T-cell (primary cell): ENCODE measurements at regions not wholly inside any gene's neighbourhood (a gene's known extent, or its start where the extent isn't known, plus 50 kb on each side); places are given as distances from the start of the nearest gene placed in this dataset.

Experiments
- ATAC-seq, 4 experiments: fragments of 200-7000 bp in 3 of 4; fragments of 150-1000 bp in 1 of 4; cut with Tn5 transposase; replicated peaks in 1 of 4; 1 replicate in 3 of 4; 2 replicates in 1 of 4; pipeline ENCODE4 v1.10.0; 2021; ENCODE audit warnings: moderate library complexity in 3 of 4, mild to moderate bottlenecking in 2 of 4, moderate number of reproducible peaks in 1 of 4
- CTCF ChIA-PET, 2 donors: fragments of 300-600 bp; sonication (Branson Sonifier 250); formaldehyde crosslinking; loops; one replicate each; lab custom pipeline; 2022; ENCODE audit warnings: antibody characterized with exemption in 2 of 2; lab: Charles Lee
- POLR2A ChIA-PET, 2 donors: fragments of 300-600 bp; sonication (Branson Sonifier 250); formaldehyde crosslinking; loops; one replicate each; lab custom pipeline; 2022; ENCODE audit warnings: antibody characterized with exemption in 2 of 2; lab: Charles Lee
- DNase-seq, 35 experiments: peaks; one replicate each; pipeline versions ENCODE4 v3.0.0 to v3.0.0-alpha.2; 2013 to 2023
- H3K27ac ChIP-seq: one replicate; pipeline ENCODE4 v1.5.1; 2013; ENCODE audit warnings: low read length
- H3K27me3 ChIP-seq, 2 experiments: replicated peaks in 1 of 2; 1 replicate in 1 of 2; 2 replicates in 1 of 2; pipeline versions ENCODE4 v1.6.1 to v1.7.0; 2013; ENCODE audit warnings: low read length in 1 of 2, mixed read lengths in 1 of 2; ENCODE audit not compliant: control insufficient read depth in 2 of 2, insufficient read depth in 2 of 2; ENCODE audit errors: extremely low read depth in 1 of 2
- H3K36me3 ChIP-seq, 2 donors: 1 replicate in 1 of 2; 2 replicates in 1 of 2; pipeline versions ENCODE4 v1.6.1 to v1.7.0; 2013; ENCODE audit warnings: low read length in 1 of 2; ENCODE audit not compliant: control insufficient read depth in 2 of 2, insufficient read depth in 1 of 2; ENCODE audit errors: extremely low read depth in 1 of 2
- H3K4me1 ChIP-seq, 2 experiments: 1 replicate in 1 of 2; 2 replicates in 1 of 2; pipeline versions ENCODE4 v1.6.1 to v1.7.0; 2013; ENCODE audit warnings: low read length in 2 of 2, mixed read lengths in 1 of 2; ENCODE audit not compliant: insufficient read depth in 2 of 2, control insufficient read depth in 1 of 2; ENCODE audit errors: extremely low read depth in 1 of 2
- H3K4me3 ChIP-seq, 2 donors: 1 replicate in 1 of 2; 2 replicates in 1 of 2; pipeline versions ENCODE4 v1.5.1 to v1.7.0; 2013; ENCODE audit warnings: mild to moderate bottlenecking in 2 of 2, low read length in 1 of 2, moderate library complexity in 1 of 2; ENCODE audit not compliant: control insufficient read depth in 1 of 2; ENCODE audit errors: extremely low read depth in 1 of 2
- H3K9me3 ChIP-seq: 2 replicates; pipeline ENCODE4 v1.7.0; 2013
- H3K27ac Mint-ChIP-seq, 2 donors: one replicate each; pipeline ENCODE4 v1.8.0; 2020 to 2021; ENCODE audit warnings: mild to moderate bottlenecking in 2 of 2, mixed read lengths in 2 of 2
- H3K27me3 Mint-ChIP-seq, 2 donors: one replicate each; pipeline ENCODE4 v1.8.0; 2021 to 2022; ENCODE audit warnings: mixed read lengths in 2 of 2
- H3K36me3 Mint-ChIP-seq: one replicate; pipeline ENCODE4 v1.8.0; 2021; ENCODE audit warnings: mixed read lengths
- H3K4me1 Mint-ChIP-seq, 3 donors: one replicate each; pipeline ENCODE4 v1.8.0; 2020 to 2022; ENCODE audit warnings: mixed read lengths in 3 of 3, mild to moderate bottlenecking in 1 of 3
- H3K4me3 Mint-ChIP-seq, 3 donors: one replicate each; pipeline ENCODE4 v1.8.0; 2020 to 2022; ENCODE audit warnings: mild to moderate bottlenecking in 3 of 3, mixed read lengths in 3 of 3, moderate library complexity in 3 of 3
- H3K9me3 Mint-ChIP-seq, 3 donors: one replicate each; pipeline ENCODE4 v1.8.0; 2020 to 2022; ENCODE audit warnings: mixed read lengths in 3 of 3
- WGBS: methylation state at CpG from one replicate; pipeline ENCODE4 v1.1.5; 2013; ENCODE audit warnings: missing lambda C conversion rate; ENCODE audit not compliant: insufficient coverage; 5-methylcytosine and 5-hydroxymethylcytosine counted together

- H3K4me3 Mint-ChIP-seq, result no peak overlapping the region
- no peak overlapping the region for H3K4me3 ChIP-seq
- 91% methylated on average over 7 of the region's 9 CpGs for whole genome bisulfite sequencing
- no peak overlapping the region for H3K27ac Mint-ChIP-seq
- ChIA-PET POLR2A (no interaction called here), CTCF (interaction anchor here in 1 of 2 donors (0.6 kb wide), 1 partner anchor 36 kb away, joined by 3 read pairs; no protein-coding TSS in a partner anchor)
- ATAC-seq, result no peak
- H3K27me3 Mint-ChIP-seq, result peaks cover 0 to 4% of the 10 kb centered on the region in 2 donors
- H3K4me1 Mint-ChIP-seq, result no peaks in the 10 kb centered on the region
- no peak for DNase-seq
- no peaks in the 10 kb centered on the region for H3K4me1 ChIP-seq
- no peaks in the 10 kb centered on the region for H3K36me3 Mint-ChIP-seq
- peaks cover 0 to 8% (median 5%) of the 10 kb centered on the region in 3 donors for H3K9me3 Mint-ChIP-seq
- no peaks in the 10 kb centered on the region for H3K36me3 ChIP-seq
- no peaks in the 10 kb centered on the region for H3K27me3 ChIP-seq
- no peak overlapping the region for H3K27ac ChIP-seq
- no peaks in the 10 kb centered on the region for H3K9me3 ChIP-seq
These were observed 244.5 kb upstream of the EPHA4 start for GRCh38 chr2:221816566-221816965.

- no peak overlapping the region for H3K4me3 Mint-ChIP-seq
- Histone ChIP-seq H3K36me3 (no peaks in the 10 kb centered on the region), H3K4me3 (no peak overlapping the region), H3K27ac (no peak overlapping the region), H3K27me3 (no peaks in the 10 kb centered on the region), H3K9me3 (no peaks in the 10 kb centered on the region), H3K4me1 (no peaks in the 10 kb centered on the region)
- CTCF ChIA-PET, result no interaction called here
- H3K27ac Mint-ChIP-seq, result no peak overlapping the region
- no peak for ATAC-seq
- no peak for DNase-seq
- H3K27me3 Mint-ChIP-seq, result no peaks in the 10 kb centered on the region
- no peaks in the 10 kb centered on the region for H3K4me1 Mint-ChIP-seq
- POLR2A ChIA-PET, result no interaction called here
- peaks cover 4 to 11% (median 5%) of the 10 kb centered on the region in 3 donors for H3K9me3 Mint-ChIP-seq
- H3K36me3 Mint-ChIP-seq, result no peaks in the 10 kb centered on the region
These were observed 238.5 kb upstream of the EPHA4 start for GRCh38 chr2:221810650-221811049.

GRCh38 chr2:221810245-221810644 lies 238.1 kb upstream of the EPHA4 start:
- H3K27ac ChIP-seq, result no peak overlapping the region
- Mint-ChIP-seq H3K27me3 (no peaks in the 10 kb centered on the region), H3K9me3 (peaks cover 4 to 11% (median 5%) of the 10 kb centered on the region in 3 donors), H3K4me1 (no peaks in the 10 kb centered on the region), H3K27ac (no peak overlapping the region), H3K36me3 (no peaks in the 10 kb centered on the region), H3K4me3 (no peak overlapping the region)
- ChIA-PET CTCF (no interaction called here), POLR2A (no interaction called here)
- no peaks in the 10 kb centered on the region for H3K36me3 ChIP-seq
- H3K4me3 ChIP-seq, result no peak overlapping the region
- DNase-seq (no peak), ATAC-seq (no peak)
- no peaks in the 10 kb centered on the region for H3K27me3 ChIP-seq
- H3K4me1 ChIP-seq, result no peaks in the 10 kb centered on the region
- WGBS, result 80% methylated on average over 1 of the region's 4 CpGs
- no peaks in the 10 kb centered on the region for H3K9me3 ChIP-seq

- Histone ChIP-seq H3K27me3 (no peaks in the 10 kb centered on the region), H3K4me3 (no peak overlapping the region), H3K9me3 (no peaks in the 10 kb centered on the region), H3K36me3 (no peaks in the 10 kb centered on the region), H3K27ac (no peak overlapping the region), H3K4me1 (no peaks in the 10 kb centered on the region)
- ATAC-seq, result no peak
- Mint-ChIP-seq H3K36me3 (no peaks in the 10 kb centered on the region), H3K9me3 (peaks cover 0 to 7% (median 4%) of the 10 kb centered on the region in 3 donors), H3K4me1 (no peaks in the 10 kb centered on the region), H3K4me3 (no peak overlapping the region), H3K27ac (no peak overlapping the region), H3K27me3 (no peaks in the 10 kb centered on the region)
- no peak for DNase-seq
- CTCF ChIA-PET, result no interaction called here
- POLR2A ChIA-PET, result no interaction called here
- 50% methylated on average over 1 of the region's 1 CpG for WGBS
These were observed 236.4 kb upstream of the EPHA4 start for GRCh38 chr2:221808488-221808887.

GRCh38 chr2:221807706-221808105 lies 235.6 kb upstream of the EPHA4 start:
- Mint-ChIP-seq H3K4me3 (no peak overlapping the region), H3K4me1 (no peaks in the 10 kb centered on the region), H3K27ac (no peak overlapping the region), H3K36me3 (no peaks in the 10 kb centered on the region), H3K9me3 (peaks cover 0 to 7% (median 4%) of the 10 kb centered on the region in 3 donors), H3K27me3 (no peaks in the 10 kb centered on the region)
- no peaks in the 10 kb centered on the region for H3K4me1 ChIP-seq
- no peak overlapping the region for H3K27ac ChIP-seq
- no peaks in the 10 kb centered on the region for H3K9me3 ChIP-seq
- WGBS, result 60% methylated on average over 1 of the region's 1 CpG
- no peak for ATAC-seq
- no peak for DNase-seq
- H3K36me3 ChIP-seq, result no peaks in the 10 kb centered on the region
- no peak overlapping the region for H3K4me3 ChIP-seq
- no peaks in the 10 kb centered on the region for H3K27me3 ChIP-seq
- CTCF ChIA-PET, result no interaction called here
- POLR2A ChIA-PET, result no interaction called here

GRCh38 chr2:221802089-221802488 lies 230.0 kb upstream of the EPHA4 start:
- Histone ChIP-seq H3K36me3 (no peaks in the 10 kb centered on the region), H3K9me3 (no peaks in the 10 kb centered on the region), H3K4me3 (no peak overlapping the region), H3K4me1 (no peaks in the 10 kb centered on the region), H3K27ac (no peak overlapping the region), H3K27me3 (no peaks in the 10 kb centered on the region)
- ATAC-seq, result no peak
- H3K27me3 Mint-ChIP-seq, result no peaks in the 10 kb centered on the region
- no peak for DNase-seq
- no peaks in the 10 kb centered on the region for H3K36me3 Mint-ChIP-seq
- peaks cover 0 to 4% (median 3%) of the 10 kb centered on the region in 3 donors for H3K9me3 Mint-ChIP-seq
- no peak overlapping the region for H3K4me3 Mint-ChIP-seq
- ChIA-PET CTCF (no interaction called here), POLR2A (interaction anchor here in 1 of 2 donors (0.6 kb wide), 1 partner anchor 276 kb away, joined by 3 read pairs; no protein-coding TSS in a partner anchor)
- no CpG with 5 or more reads among the region's 1 CpG for WGBS
- H3K27ac Mint-ChIP-seq, result no peak overlapping the region
- no peaks in the 10 kb centered on the region for H3K4me1 Mint-ChIP-seq

- POLR2A ChIA-PET, result no interaction called here
- Mint-ChIP-seq H3K27ac (no peak overlapping the region), H3K4me1 (no peaks in the 10 kb centered on the region), H3K36me3 (no peaks in the 10 kb centered on the region), H3K27me3 (peaks cover 0 to 3% of the 10 kb centered on the region in 2 donors), H3K4me3 (no peak overlapping the region), H3K9me3 (peaks cover 0 to 3% (median 0%) of the 10 kb centered on the region in 3 donors)
- Histone ChIP-seq H3K27ac (no peak overlapping the region), H3K4me1 (no peaks in the 10 kb centered on the region), H3K27me3 (no peaks in the 10 kb centered on the region), H3K36me3 (no peaks in the 10 kb centered on the region), H3K9me3 (no peaks in the 10 kb centered on the region), H3K4me3 (no peak overlapping the region)
- ATAC-seq (no peak), DNase-seq (no peak)
- CTCF ChIA-PET, result no interaction called here
- WGBS, result 93% methylated on average over 2 of the region's 7 CpGs
These were observed 220.9 kb upstream of the EPHA4 start for GRCh38 chr2:221792971-221793521.
